ENCODE measurements at regions not wholly inside any gene's neighbourhood (a gene's known extent, or its start where the extent isn't known, plus 50 kb on each side); places are given as distances from the start of the nearest gene placed in this dataset.
"Not testable (repeated sequence)": the region's sequence is repeated elsewhere in the genome, so short reads cannot be mapped to it uniquely, and the experiment has no call there.

DNA sequence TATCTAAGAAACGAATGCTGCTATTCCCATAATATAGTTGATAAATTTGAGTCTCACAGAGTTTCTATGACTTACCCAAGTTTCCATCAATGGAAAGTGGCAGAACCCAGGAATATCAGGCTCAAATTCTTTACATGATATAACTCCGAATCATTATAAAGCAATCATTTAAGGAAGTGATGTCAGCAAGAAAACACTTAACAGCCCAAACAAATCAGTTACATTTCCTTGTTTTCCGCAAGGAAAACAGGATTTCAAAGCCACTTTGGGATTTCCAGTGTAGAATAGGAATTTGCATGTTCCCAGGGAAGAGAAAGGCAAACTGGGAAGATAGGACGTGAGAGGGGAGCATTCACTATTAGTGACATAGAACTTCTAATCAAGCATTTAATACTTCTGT is 311.4 kb upstream of the GOT2 start:
- DNase-seq: no peak

DNA sequence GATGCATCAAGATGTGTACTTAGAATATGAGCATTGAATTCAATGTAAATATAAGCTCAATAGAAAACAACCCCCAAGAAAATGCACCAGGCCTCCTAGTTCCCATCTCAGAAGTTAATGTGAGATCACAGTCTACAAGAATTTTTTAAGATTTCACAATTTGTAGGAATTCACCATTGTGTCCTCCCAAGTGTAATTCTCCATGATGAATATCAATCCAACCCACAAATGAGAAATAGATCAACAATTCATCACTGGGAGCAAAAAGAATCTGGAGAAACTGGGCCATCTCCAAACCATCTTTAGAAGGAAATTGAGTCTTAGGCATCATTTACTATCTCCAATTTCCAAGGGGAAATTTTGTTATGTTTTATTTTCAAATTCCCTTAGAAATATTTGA is 310.5 kb upstream of the GOT2 start:
- no peak for DNase-seq

DNA sequence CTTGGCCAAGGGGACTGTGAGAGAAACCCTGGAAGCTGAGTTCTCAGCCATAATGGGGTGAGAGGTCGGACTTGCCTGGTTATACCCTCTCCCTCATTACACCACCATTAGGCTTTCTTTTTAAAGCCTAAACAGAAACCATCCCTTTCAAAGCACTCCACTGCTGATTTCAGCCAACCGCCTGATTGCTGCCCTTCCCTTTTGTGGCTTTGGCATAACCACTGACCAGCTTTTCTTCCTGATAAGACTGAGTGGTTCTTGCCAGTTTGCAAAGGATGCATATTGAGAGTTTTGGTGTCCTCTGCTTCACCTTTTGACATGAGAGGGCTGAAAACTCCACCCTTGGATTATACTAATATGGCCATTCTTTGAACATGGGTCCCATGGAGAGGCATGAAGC is 308.2 kb upstream of the GOT2 start:
- DNase-seq: peak in 3 of 14 donors; percentile 2 to 16 (median 5)

DNA sequence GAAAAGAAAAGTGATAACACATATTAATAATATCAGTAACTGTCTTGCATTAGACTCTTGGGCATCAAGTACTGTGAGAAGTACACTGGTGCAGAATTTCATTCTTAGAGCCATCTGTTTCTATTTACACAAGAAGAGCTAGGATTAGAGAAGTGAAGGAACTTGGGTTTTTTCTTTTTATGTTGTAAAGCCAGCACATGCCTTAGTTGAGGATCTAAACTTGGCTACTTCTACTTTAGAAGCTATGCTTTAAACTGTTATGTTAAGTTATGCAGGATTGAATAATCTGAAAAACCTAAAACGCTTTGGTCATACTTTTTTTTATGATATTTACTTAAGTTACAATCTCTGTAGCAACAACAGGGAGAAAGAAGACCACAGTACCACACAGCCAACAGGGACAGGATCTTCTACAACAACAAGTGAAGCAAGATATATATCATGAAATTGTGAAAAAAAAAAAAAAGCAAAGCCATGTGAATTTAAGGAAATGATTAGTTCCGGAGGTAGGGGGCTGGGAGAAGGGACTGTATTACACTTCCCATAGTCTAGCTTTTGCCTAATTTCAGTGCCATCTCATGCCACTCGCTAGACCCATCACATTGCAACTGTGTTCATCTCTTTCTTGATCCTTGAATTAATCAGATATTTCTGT is 305.1 kb upstream of the GOT2 start:
- no peak for DNase-seq

DNA sequence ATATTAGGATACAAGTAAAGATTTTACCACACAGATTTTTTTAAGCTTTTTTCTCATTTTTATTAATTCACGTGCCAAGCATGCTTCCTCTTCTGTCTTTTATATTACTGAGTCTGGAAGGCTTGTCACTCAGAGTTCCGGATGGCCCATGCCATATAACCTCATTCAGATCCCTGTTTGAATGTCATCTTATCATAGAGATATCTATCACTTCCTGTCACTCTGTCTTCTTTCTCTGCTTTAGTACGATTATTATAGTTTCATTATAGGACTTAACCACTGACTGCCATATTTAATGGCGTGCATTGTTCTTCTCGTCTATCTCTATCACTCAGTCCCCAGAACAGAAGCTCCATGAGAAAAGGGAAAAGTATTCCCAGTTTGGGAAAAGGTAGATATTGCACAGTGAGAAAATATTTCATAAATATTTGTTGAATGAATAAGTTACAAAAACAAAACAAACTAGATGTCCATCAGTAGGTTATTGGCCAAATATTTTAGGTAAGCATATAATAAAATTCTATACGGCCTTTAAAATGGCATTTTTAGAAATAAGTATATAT is 296.9 kb upstream of the GOT2 start:
- DNase-seq: no peak

DNA sequence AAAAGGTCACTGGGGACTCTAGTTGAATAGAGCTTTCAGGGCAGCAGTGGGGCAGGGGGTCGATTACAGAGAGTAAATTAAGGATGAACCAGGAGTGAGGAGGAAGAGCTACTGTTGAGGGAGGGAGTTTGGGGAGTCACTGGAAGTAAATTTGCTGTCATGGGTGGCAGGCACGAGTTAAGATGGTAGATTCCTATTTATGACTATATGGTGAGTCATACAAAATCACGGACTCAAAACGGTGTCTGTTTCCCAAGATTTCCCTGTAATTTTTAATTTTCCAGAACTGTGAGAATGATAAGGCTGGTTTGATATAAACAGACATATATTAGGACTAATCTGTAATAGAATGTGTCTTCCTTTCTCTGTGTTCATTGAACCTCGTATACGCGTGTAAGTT is 287.6 kb upstream of the GOT2 start:
- no peak for DNase-seq

DNA sequence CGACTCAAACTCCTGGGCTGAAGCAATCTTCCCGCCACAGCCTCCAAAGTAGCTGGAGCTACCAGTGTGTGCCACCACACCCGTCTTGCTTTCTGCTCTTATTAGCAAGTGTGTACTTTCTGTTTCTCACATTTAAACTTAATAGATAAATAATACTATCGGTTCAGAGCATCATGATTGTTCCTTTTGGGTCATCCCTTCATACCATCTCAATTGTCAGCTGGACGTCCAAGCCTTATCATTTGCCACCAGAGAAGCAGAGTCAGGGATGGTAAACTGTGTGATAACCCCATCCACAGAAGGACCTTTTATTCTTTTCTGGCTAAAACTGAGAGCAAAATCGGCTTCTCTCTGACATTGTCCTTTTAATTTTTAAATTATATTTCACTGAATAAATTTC is 279.8 kb upstream of the GOT2 start:
- no peak for DNase-seq

DNA sequence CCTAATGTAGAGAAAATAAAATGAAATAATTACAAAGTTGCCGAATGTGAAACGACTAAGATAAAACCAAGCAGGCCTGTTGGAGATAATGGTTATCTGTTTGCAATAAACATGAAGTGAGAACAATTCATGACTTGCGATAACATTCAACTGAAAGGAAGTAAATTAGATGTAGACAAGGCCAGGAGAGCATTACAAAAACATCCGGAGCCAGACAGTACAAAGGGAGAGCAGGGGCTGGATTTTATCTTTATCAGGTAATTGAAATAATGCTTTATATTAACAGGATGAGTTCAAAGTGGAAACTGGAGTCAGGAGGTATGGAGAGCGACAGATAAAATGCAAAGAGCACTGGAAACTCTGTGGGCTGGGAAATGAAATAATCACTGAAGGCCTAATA is 265.6 kb upstream of the GOT2 start:
- no peak for DNase-seq

DNA sequence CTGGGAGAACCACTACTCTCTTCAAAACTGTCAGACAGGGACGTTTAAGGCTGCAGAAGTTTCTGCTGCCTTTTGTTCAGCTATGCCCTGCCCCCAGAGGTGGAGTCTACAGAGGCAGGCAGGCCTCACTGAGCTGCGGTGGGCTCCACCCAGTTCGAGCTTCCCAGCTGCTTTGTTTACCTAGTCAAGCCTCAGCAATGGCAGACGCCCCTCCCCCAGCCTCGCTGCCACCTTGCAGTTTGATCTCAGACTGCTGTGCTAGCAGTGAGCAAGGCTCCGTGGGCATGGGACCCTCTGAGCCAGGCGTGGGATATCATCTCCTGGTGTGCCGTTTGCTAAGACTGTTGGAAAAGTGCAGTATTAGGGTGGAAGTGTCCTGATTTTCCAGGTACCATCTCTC is 258.6 kb upstream of the GOT2 start:
- DNase-seq: not testable (repeated sequence)

DNA sequence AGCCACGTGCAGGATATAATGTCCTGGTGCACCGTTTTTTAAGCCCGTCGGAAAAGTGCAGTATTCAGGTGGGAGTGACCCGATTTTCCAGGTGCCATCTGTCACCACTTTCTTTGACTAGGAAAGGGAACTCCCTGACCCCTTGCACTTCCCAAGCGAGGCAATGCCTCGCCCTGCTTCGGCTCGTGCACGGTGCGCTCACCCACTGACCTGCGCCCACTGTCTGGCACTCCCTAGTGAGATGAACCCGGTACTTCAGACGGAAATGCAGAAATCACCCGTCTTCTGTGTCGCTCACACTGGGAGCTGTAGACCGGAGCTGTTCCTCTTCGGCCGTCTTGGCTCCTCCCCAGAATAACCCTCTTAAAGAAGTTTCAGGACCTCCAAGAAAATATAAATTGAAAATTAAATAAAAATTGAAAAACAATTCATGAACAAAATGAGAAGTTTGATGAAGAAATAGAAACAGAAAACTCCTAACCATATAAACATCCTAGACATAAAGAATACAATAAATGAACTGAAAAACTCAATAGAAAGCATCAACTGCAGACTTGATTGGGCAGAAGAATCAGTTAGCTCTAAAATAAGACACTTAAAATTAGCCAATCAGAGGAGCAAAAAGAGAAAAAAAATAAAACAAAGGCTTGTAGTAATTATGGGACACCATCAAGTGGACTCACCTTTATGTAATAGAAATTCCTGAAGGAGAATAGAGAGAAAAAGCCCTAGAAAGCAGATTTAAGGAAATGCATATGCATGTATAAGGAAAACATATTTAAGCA is 249.3 kb upstream of the GOT2 start:
- DNase-seq: not testable (repeated sequence)

DNA sequence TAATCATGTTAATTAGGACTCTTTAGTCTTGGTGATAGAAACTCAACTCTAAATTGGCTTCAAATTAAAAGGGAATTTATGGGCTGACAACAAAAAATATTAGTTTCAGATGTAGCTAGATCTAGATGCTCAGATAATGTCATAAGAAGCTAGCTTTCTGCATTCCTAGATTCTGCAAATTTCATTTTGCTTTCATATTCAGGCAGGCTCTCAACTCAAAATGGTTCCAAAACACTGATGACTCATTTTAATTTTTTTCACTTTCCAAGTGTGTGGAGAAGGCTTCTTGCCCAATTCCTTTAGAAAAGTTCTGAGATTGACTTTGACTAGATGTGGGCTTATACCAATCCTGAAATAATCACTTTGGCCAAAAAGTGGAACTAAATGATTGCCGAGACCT is 236.7 kb upstream of the GOT2 start:
- DNase-seq: no peak

DNA sequence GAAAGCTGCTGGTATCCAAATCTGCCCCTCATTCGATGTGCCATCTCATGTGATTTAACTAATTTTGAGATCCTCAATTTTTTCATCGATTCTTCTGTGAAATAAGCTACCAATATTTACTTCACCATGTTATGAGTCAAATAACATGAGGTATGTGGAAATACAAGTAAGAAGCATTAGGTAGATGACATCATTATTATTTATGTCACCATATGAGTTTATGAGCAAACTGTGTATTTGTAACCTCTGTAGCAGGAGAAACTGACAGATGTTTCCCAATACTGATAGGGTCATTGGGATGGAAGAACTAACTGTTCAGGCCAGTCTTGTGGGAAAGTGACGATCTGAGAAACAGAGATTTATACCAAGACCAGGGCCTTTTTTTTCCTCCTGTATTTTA is 229.4 kb upstream of the GOT2 start:
- DNase-seq: no peak

DNA sequence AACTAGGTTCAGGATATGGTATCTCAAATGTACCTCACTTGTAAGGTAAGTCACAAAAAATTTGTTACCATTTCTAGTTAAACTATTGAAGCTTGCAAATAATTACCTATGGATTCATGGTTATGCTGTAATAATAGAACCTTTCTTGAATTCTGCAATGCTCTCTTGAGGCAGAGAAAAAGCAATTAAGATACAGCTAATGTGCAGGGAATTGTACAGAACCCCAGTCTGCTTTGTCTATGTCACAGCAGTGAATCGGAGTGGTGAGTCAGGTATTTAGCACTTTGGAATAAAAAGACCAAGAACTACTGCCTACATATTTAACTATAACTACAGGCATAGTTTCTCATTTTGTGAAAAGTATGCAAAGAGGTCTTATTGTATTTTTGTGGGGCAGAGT is 228.7 kb upstream of the GOT2 start:
- DNase-seq: no peak

DNA sequence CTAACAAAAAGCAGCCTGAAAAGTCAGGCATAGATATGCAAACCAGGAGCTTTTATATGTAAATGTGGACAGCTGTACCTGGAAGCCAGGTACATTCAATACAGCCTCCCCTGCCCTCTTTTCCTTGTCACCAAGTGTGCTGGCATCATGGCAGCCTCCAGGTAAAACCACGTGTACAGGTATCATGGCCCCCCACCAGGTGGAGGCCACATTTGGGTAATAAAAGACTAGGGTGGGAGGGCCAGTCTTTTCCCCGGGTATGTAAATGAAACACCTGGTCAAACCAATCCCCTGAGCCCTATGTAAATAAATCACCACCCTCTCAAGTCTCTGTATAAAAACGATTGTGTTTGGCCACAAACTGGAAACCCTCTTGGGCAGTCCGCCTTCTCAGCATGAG is 226.4 kb upstream of the GOT2 start:
- DNase-seq: no peak

DNA sequence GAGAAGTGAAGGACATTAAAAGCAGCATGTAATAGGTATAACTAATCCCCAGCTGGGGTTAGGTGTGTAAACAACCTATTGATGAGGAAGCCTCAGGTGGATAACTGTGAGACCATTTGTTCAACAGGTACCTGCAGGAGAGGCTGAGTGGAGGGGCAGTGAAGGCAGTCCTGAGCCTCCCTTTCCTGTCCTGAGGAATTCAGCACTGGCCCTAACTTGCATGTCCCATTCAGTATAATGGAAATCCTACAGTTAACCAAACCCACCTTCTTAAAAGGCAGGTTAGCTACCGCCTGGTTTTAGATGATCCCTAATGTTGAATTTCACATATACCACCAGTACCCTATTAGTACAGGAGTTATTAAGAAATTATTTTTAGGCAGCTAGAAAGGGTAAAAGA is 225.9 kb upstream of the GOT2 start:
- no peak for DNase-seq

DNA sequence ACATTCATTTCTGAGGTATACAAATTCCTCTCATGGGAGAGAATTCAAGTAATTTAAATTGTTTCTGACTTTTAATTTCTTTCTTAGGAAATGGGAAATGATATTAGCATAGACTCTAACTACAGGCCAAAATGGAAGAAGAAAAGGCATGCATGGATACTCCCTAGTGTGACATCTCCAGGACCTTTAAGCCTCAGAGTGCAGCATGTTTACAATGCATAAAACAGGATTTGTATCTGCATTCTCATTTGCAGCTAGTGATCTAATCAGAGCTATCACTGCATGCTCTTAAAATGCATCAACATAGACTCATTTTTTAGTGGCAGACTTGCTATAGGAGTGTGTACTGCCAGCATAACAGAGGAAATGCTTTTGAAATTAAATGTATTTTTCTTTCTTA is 224.6 kb upstream of the GOT2 start:
- no peak for DNase-seq

DNA sequence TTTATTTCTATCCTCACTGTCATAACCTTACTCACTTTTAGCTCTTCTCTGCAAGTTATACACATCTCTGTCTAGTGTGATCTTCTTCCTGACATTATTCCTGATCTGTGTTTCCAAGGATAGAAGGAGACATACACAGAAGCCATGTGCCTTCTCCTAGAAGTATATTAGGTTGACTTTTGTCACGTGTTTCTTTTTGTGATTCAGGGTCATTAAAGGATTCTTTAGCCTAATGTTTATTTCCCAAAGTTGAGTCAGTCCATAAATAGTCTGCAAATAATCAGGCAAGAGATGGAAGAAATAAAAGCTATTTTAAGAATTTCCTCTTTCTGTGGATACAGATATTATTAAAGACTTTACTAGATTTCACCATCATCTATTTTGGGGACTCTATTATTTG is 214.1 kb upstream of the GOT2 start:
- no peak for DNase-seq

DNA sequence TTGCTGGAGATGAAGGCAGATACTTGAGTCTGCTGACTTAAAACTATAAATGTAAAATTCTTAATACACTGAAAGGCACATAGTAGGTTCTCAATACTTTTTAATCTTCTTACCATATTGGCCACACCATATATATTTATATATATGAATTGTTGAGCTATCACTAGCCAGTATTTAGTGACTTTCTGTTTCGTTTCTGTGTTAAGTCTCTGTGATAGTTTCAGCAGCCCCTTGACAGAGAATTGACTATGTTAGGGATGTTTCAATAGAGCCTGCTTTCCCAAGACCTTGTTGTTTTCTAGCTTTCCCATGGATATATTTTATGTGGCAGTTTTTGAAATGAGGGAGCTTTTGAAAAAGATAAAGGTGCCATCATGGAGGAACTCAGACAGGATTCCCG is 206.5 kb upstream of the GOT2 start:
- no peak for DNase-seq

DNA sequence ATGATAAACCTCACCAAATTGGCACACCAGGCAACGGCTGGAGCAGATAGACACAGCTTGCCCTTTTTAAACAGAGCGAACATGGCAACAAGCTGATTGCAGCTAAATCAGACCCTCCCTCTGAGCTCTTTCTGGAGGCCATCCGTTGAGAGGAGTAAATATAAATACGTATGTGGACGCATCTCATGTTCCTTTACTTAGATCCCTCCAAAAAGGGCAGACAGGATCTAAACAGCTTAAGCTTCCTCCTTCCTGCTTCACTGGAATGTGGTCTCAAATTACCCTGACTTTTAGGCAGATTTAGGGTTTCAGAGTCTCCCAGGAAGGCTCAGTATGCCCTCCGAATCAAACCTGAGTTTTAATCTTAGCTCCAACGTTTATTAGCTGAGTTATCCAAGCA is 204.7 kb upstream of the GOT2 start:
- DNase-seq: no peak

DNA sequence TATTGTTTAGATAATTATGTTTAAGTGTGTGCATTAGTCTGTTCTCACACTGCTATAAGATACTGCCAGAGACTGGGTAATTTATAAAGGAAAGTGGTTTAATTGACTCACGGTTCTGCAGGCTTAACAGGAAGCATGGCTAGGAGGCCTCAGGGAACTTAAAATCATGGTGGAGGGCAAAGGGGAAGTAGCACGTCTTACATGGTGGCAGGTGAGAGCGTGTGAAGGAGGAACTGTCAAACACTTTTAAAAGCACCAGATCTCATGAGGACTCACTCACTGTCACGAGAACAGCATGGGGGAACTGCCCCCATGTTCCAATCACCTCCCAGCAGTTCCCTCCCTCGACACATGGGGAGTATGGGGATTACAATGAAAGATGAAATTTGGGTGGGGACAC is 203.5 kb upstream of the GOT2 start:
- no peak for DNase-seq

DNA sequence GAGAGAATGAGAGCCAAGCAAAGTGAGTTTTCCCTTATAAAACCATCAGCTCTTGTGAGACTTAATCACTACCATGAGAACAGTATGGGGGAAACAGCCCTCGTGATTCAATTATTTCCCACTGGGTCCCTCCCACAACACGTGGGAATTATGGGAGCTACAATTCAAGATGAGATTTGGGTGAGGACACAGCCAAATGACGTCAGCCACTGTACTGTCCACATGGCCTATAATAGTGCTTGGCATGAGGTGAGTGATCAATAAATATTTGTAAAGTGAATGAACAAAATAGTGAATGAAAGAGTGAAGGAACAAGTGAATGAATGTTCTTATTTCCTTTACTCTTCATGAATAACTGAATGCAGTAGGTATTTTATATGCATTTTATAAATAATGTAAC is 199.1 kb upstream of the GOT2 start:
- no peak for DNase-seq

DNA sequence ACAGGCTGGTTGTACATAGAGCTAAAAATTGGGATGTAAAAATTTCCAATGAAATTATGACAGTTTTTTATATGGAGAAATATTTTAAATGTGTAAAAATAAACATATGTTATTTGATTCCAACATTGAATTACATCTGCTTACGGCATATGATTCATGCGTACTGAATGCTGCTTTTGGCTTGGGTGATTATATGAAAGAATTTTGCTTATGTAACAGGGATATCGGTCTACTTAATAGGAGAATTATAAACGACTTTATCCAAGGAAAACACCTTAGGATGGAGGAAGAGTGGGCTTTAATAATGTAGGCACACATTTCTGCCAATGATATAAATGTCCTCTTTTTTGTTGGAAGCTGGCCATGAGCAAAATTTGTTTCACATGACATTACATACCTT is 197.3 kb upstream of the GOT2 start:
- no peak for DNase-seq

DNA sequence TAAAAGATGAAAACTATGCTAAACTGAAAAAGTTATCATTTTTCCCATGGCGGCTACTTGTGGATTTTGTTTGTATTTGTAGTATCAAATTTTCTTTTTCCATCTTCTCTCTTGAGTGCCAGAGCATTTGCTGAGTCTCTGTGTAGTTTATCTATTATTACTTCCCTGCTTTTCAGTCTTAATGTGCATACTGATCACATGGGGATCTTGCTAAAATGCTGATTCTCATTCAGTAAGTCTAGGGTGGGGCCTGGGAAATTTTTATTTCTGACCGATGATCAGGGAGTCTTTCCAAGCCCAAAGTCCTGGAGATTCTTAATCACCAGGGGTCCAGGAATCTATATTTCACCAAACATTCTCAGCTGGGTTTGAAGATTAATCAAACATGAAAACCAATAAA is 189.0 kb upstream of the GOT2 start:
- no peak for DNase-seq

DNA sequence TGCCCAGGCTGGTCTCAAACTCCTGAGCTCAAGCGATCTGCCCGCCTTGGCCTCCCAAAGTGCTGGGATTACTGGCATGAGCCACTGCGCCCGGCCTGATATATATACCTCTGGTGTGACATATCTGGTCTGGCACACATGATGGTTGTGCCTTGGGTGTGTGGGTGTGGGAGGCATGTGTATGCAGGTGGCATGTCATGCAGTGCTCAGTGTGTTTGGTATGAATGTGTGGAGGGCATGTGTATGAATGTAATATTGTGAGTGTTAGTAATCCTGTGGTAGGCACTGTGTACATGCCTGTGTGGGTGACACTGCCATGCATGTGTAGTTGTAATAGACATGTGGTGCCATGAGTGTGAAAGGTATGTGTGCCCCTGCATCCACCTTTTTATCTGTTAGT is 179.3 kb upstream of the GOT2 start:
- DNase-seq: no peak
